Karpas-422 (cell line): ENCODE measurements at regions not wholly inside any gene's neighbourhood (a gene's known extent, or its start where the extent isn't known, plus 50 kb on each side); places are given as distances from the start of the nearest gene placed in this dataset.

Source experiments
- DNase-seq: peaks from one replicate; pipeline ENCODE4 v3.0.0-alpha.2; 2015
- H2AFZ ChIP-seq: fragments of 200-600 bp; sonication (generic); 2 replicates; pipeline ENCODE4 v1.6.1; 2014; ENCODE audit warnings: antibody characterized with exemption, low read length, mixed read lengths
- H3K27ac ChIP-seq: fragments of 200-600 bp; sonication (generic); 2 replicates; pipeline ENCODE4 v1.5.1; 2014; ENCODE audit warnings: mild to moderate bottlenecking, low read length, moderate library complexity
- H3K27me3 ChIP-seq: fragments of 200-600 bp; sonication (generic); 2 replicates; pipeline ENCODE4 v1.6.1; 2014; ENCODE audit warnings: low read length, mixed read lengths
- H3K36me3 ChIP-seq: fragments of 200-600 bp; sonication (generic); 2 replicates; pipeline ENCODE4 v1.6.1; 2014; ENCODE audit warnings: low read length, mixed read lengths; ENCODE audit not compliant: insufficient read depth
- H3K4me1 ChIP-seq: fragments of 200-600 bp; sonication (generic); 2 replicates; pipeline ENCODE4 v1.6.1; 2014; ENCODE audit warnings: mild to moderate bottlenecking, low read length, mixed read lengths
- H3K4me2 ChIP-seq: fragments of 200-600 bp; sonication (generic); 2 replicates; pipeline ENCODE4 v1.6.1; 2014; ENCODE audit warnings: low read length, low read depth, mild to moderate bottlenecking; ENCODE audit not compliant: poor library complexity, severe bottlenecking
- H3K4me3 ChIP-seq: fragments of 200-600 bp; sonication (generic); 2 replicates; pipeline ENCODE4 v1.5.1; 2014; ENCODE audit warnings: mild to moderate bottlenecking, antibody characterized with exemption, low read length, mixed read lengths
- H3K79me2 ChIP-seq: fragments of 200-600 bp; sonication (generic); 2 replicates; pipeline ENCODE4 v1.6.1; 2014; ENCODE audit warnings: mild to moderate bottlenecking, low read length, mixed read lengths
- H3K9ac ChIP-seq: fragments of 200-600 bp; sonication (generic); 2 replicates; pipeline ENCODE4 v1.6.0; 2014; ENCODE audit warnings: low read length
- H3K9me2 ChIP-seq: fragments of 200-600 bp; sonication (generic), shearing (Covaris generic); replicated peaks from 2 replicates; pipeline ENCODE4 v1.6.0; 2014; ENCODE audit warnings: mild to moderate bottlenecking, low read length, moderate library complexity; ENCODE audit not compliant: insufficient read depth
- H3K9me3 ChIP-seq: fragments of 300-700, 200-600 bp; sonication (generic); 2 replicates; pipeline ENCODE4 v1.6.1; 2014; ENCODE audit warnings: low read length, mixed read lengths
- H4K20me1 ChIP-seq: fragments of 200-600 bp; sonication (generic); 2 replicates; pipeline ENCODE4 v1.6.1; 2014; ENCODE audit warnings: mild to moderate bottlenecking, antibody characterized with exemption, low read length, low read depth; ENCODE audit not compliant: insufficient read depth

DNA sequence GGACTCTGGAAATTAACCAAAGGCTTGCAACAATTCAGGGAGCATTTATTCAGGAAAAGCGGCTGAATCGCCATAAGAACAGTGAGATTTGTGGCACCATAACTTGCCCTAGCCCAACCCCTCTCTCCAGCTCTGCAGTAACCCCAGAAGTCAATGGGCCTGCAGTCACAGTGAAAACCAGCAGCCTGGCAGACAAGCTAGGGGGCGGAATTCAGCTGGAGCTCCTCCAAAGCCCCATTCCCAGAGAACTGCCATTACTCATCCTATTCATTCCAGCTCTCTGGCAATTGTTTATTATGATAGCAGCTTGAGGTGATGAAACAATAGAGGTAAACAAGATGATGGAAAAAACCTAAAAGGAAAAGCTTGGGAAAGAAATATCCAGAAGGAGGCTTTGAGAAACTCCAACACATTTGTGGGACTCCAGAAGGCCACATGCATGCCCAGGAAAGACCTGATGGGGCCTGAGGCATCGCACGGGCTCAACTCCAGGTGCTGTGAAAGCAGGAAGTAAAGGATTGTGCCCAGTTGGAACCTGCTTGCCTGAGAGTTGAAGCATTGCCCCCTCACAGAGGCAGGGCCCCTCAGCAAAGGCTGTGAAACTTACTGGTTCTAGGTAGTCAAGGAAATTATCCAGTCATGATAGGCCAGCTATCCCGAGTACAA lies 126.7 kb downstream of the TWIST2 start:
- no peaks in the 10 kb centered on the region for H3K79me2 ChIP-seq
- H3K4me3 ChIP-seq: no peak overlapping the region
- H3K27ac ChIP-seq: no peak overlapping the region
- H3K4me1 ChIP-seq: no peaks in the 10 kb centered on the region
- H3K9me2 ChIP-seq: no peaks in the 10 kb centered on the region
- H3K36me3 ChIP-seq: no peaks in the 10 kb centered on the region
- no peak overlapping the region for H3K4me2 ChIP-seq
- no peaks in the 10 kb centered on the region for H4K20me1 ChIP-seq
- H3K9me3 ChIP-seq: peaks cover 10% of the 10 kb centered on the region; the same call in 1 of the 2 replicates
- no peak for DNase-seq
- no peaks in the 10 kb centered on the region for H3K27me3 ChIP-seq
- no peak overlapping the region for H2AFZ ChIP-seq
- no peak overlapping the region for H3K9ac ChIP-seq

DNA sequence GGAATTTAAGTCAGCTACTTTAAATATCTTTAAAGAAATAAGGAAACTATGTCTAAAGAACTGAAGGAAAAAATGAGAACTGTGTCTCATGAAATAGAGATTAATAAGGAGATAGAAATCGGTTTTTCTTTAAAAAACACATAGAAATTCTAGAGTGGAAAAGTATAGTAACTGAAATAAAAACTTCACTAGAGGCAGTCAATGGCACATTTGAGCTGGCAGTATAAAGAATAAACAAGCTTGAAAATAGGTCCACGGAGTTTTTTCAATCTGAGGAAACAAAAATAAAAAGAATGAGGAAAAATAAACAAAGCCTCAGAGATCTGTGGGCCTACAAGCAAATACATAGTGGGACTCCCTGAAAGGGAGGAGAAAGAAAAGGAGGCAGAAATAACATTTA lies 127.5 kb downstream of the TWIST2 start:
- H3K9me3 ChIP-seq: peaks cover 10% of the 10 kb centered on the region; the same call in 1 of the 2 replicates
- H3K4me1 ChIP-seq: no peaks in the 10 kb centered on the region
- H3K27ac ChIP-seq: no peak overlapping the region
- no peak overlapping the region for H3K9ac ChIP-seq
- DNase-seq: no peak
- H3K27me3 ChIP-seq: no peaks in the 10 kb centered on the region
- no peak overlapping the region for H3K4me2 ChIP-seq
- H3K4me3 ChIP-seq: no peak overlapping the region
- H3K79me2 ChIP-seq: no peaks in the 10 kb centered on the region
- no peaks in the 10 kb centered on the region for H4K20me1 ChIP-seq
- no peak overlapping the region for H2AFZ ChIP-seq
- H3K36me3 ChIP-seq: no peaks in the 10 kb centered on the region
- no peaks in the 10 kb centered on the region for H3K9me2 ChIP-seq

DNA sequence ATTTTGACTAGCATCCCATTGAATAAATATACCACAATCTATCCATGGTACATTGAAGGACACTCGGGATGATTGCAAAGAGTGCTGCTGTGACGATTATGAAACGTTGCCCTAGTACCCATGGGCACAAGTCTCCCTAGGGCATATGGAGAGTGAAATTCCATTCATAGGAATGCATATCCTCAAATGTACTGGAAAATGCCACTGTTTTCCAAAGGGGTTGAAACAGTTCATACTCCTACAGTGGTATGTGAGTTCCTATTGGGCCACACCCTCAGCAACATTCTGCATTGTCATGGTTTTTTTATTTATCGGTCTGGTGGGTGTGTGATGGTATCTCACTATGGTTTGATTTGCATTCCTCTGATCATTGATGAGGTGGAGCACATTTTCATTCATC lies 130.6 kb downstream of the TWIST2 start:
- no peaks in the 10 kb centered on the region for H3K9me2 ChIP-seq
- H3K4me2 ChIP-seq: no peak overlapping the region
- no peak overlapping the region for H3K27ac ChIP-seq
- DNase-seq: no peak
- H3K79me2 ChIP-seq: no peaks in the 10 kb centered on the region
- no peaks in the 10 kb centered on the region for H3K27me3 ChIP-seq
- H2AFZ ChIP-seq: no peak overlapping the region
- no peaks in the 10 kb centered on the region for H3K4me1 ChIP-seq
- peaks cover 10% of the 10 kb centered on the region; the same call in 1 of the 2 replicates for H3K9me3 ChIP-seq
- H3K36me3 ChIP-seq: no peaks in the 10 kb centered on the region
- no peaks in the 10 kb centered on the region for H4K20me1 ChIP-seq
- no peak overlapping the region for H3K4me3 ChIP-seq
- H3K9ac ChIP-seq: no peak overlapping the region

DNA sequence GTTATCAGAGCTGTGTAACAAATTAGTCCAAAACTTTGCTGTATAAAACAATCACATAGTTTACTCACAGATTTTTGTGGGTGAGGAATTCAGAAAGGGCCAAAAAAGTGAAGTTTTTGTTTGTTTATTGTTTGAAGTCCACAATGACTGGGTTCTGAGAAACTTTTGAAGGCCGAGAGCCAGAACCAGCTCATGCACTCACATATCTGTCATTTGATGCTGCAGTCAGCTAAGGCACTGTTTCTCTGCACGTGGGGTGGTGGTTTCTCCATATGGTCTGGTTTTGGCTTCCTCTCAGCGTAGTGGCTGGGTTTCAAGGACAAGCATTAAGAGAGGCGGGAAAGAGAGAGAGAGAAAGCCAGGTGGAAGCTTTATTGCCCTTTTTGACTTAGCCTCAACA lies 131.8 kb downstream of the TWIST2 start:
- H3K27me3 ChIP-seq: no peaks in the 10 kb centered on the region
- H4K20me1 ChIP-seq: no peaks in the 10 kb centered on the region
- H2AFZ ChIP-seq: no peak overlapping the region
- H3K79me2 ChIP-seq: no peaks in the 10 kb centered on the region
- peaks cover 10% of the 10 kb centered on the region; the same call in 1 of the 2 replicates for H3K9me3 ChIP-seq
- H3K36me3 ChIP-seq: no peaks in the 10 kb centered on the region
- H3K27ac ChIP-seq: no peak overlapping the region
- H3K9me2 ChIP-seq: no peaks in the 10 kb centered on the region
- DNase-seq: no peak
- H3K4me2 ChIP-seq: no peak overlapping the region
- no peak overlapping the region for H3K9ac ChIP-seq
- no peaks in the 10 kb centered on the region for H3K4me1 ChIP-seq
- no peak overlapping the region for H3K4me3 ChIP-seq

DNA sequence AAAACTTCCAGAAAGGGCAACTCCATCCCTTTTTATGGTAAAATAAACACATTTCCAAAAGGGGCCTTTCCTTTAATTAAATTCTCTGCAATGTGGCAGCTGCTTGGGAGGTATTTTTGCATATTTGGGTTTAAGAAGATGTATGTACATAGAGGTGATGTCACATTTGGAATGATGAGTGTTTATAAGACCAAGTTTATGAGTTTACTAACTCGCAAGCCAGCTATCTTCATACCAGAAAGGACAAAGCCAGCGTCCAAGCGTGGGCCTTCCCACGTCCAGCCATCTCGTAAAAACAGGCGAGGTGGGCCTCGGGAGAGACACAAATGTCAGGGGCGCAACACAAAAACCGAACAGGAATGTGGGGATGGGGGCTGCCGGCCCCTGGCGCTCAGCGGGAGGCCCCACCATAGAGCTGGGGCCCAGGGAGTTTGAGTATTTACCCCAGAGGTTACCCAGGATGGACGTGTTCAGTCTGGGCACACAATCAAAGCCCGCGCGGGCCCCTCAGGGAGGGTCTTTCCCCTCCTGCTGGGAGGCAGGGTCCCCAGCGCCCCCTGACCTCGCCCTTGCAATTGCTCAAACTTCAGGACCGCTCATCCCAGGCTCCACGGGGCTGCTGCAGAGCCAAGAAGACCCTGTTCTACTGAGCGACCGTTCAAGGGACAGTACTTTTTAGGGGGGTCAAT lies 137.3 kb downstream of the TWIST2 start:
- DNase-seq: no peak
- H3K36me3 ChIP-seq: no peaks in the 10 kb centered on the region
- H3K4me1 ChIP-seq: no peaks in the 10 kb centered on the region
- no peaks in the 10 kb centered on the region for H3K9me2 ChIP-seq
- no peaks in the 10 kb centered on the region for H3K79me2 ChIP-seq
- H3K9me3 ChIP-seq: no peaks in the 10 kb centered on the region
- no peak overlapping the region for H3K4me2 ChIP-seq
- H3K27me3 ChIP-seq: no peaks in the 10 kb centered on the region
- no peak overlapping the region for H2AFZ ChIP-seq
- H3K4me3 ChIP-seq: no peak overlapping the region
- H3K27ac ChIP-seq: no peak overlapping the region
- H3K9ac ChIP-seq: no peak overlapping the region
- no peaks in the 10 kb centered on the region for H4K20me1 ChIP-seq

DNA sequence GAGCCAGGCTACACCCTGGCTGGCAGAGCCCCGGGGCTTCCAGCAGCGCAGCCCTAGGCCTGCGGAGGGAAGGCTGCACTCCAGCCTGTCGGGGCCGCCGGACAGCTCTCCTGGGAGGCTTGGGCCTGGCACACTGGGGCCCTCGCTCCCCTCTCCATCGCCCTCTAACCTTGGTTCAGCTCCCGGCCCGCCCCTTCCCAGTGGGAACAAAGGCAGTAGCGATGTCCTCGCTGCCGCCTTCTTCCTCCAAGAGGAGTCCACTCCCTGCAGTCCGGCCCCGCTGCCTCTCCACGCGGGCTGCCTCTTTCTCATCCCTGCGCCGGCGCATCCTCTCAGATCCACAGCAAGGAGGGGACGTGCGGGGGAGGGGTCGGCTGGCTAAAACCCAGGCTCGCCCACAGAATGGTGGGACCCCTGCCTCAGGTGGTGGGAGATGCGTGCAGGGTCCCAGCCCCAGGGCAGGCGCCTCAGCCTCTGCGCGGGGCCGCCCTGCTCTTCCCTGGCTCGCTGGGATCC lies 138.1 kb downstream of the TWIST2 start:
- Histone ChIP-seq H3K9ac (no peak overlapping the region), H3K79me2 (no peaks in the 10 kb centered on the region), H3K27me3 (no peaks in the 10 kb centered on the region), H3K27ac (no peak overlapping the region), H3K4me3 (no peak overlapping the region), H3K36me3 (no peaks in the 10 kb centered on the region), H3K9me3 (no peaks in the 10 kb centered on the region), H3K9me2 (no peaks in the 10 kb centered on the region), H3K4me1 (no peaks in the 10 kb centered on the region), H4K20me1 (no peaks in the 10 kb centered on the region), H2AFZ (no peak overlapping the region), H3K4me2 (no peak overlapping the region)
- DNase-seq: no peak

DNA sequence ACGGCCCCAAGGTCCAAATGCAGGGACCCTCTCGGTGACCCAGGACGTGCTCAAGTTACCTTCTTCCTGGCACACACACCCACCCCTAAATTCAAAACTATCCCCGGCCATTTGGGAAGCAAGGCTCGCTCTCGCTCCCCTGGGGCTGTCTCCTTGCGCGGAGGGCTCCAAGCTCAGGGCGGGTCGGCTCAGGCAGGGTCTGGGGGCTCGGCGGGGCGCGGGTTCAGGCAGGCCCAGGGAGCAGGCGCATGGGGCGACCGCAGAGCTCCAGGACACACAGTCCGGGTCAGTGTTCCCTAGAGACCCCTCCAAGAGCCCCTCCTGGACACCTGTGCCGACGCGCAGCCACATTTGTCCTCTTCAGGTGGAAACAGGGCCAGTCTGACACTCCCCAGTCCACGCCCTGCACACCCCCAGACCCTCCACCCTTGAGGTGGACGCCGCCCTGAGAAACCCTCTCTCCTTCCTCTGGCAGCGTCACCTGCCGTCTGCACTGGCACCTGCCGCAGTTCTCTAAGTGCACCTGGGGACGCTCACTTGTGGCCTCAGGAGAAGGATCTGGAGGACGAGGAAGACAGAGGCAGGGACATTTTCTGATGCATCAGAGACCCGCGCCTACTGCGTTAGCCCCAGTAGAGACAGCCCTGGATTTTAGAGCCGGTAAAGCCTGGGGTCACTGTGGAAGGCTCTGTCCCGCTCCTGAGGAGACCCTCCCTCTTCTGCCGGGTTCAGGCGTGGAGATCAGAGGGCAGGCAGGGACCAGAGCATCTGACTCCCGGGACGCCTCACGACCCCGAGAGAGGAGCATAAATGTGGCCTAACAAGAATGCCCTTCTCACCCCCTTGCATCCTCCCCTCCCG lies 138.8 kb downstream of the TWIST2 start:
- no peak for DNase-seq
- no peak overlapping the region for H3K27ac ChIP-seq

More for the DNA sequence above, 138.8 kb downstream of the TWIST2 start:
- H3K9ac ChIP-seq: no peak overlapping the region
- H4K20me1 ChIP-seq: no peaks in the 10 kb centered on the region
- no peaks in the 10 kb centered on the region for H3K9me2 ChIP-seq
- H3K36me3 ChIP-seq: no peaks in the 10 kb centered on the region
- H3K27me3 ChIP-seq: no peaks in the 10 kb centered on the region
- no peaks in the 10 kb centered on the region for H3K4me1 ChIP-seq
- no peak overlapping the region for H3K4me2 ChIP-seq
- H2AFZ ChIP-seq: no peak overlapping the region
- no peaks in the 10 kb centered on the region for H3K79me2 ChIP-seq
- no peak overlapping the region for H3K4me3 ChIP-seq
- H3K9me3 ChIP-seq: no peaks in the 10 kb centered on the region
